ENCODE measurements at regions not wholly inside any gene's neighbourhood (a gene's known extent, or its start where the extent isn't known, plus 50 kb on each side); places are given as distances from the start of the nearest gene placed in this dataset.

GRCh38 chr3:106728315-106729098 is 648.7 kb upstream of the CCDC54 start:
- TF ChIP-seq RAD21 (IDR thresholded peaks at IDR 0.05; ENCODE audit: low read length) (no peak), YY1 (IDR thresholded peaks at IDR 0.05; ENCODE audit: low read depth) (peak; percentile 63), RFX5 (IDR thresholded peaks at IDR 0.05; ENCODE audit: low read length) (no peak), SMC3 (IDR thresholded peaks at IDR 0.05; ENCODE audit: low read depth, low read length) (no peak; the same call in 1 of the 2 replicates), FOXM1 (IDR thresholded peaks at IDR 0.05; ENCODE audit: low read depth) (peak; percentile 97), NFIC (IDR thresholded peaks at IDR 0.05; ENCODE audit: borderline replicate concordance) (peak; percentile 85), GATA2 (CRISPR knock-in tag; IDR thresholded peaks at IDR 0.05) (no peak)
- TF ChIP-seq, protein P1, sequence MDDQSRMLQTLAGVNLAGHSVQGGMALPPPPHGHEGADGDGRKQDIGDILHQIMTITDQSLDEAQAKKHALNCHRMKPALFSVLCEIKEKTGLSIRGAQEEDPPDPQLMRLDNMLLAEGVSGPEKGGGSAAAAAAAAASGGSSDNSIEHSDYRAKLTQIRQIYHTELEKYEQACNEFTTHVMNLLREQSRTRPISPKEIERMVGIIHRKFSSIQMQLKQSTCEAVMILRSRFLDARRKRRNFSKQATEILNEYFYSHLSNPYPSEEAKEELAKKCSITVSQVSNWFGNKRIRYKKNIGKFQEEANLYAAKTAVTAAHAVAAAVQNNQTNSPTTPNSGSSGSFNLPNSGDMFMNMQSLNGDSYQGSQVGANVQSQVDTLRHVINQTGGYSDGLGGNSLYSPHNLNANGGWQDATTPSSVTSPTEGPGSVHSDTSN (IDR thresholded peaks at IDR 0.05), result peak; percentile 90
- TF ChIP-seq, protein P2, sequence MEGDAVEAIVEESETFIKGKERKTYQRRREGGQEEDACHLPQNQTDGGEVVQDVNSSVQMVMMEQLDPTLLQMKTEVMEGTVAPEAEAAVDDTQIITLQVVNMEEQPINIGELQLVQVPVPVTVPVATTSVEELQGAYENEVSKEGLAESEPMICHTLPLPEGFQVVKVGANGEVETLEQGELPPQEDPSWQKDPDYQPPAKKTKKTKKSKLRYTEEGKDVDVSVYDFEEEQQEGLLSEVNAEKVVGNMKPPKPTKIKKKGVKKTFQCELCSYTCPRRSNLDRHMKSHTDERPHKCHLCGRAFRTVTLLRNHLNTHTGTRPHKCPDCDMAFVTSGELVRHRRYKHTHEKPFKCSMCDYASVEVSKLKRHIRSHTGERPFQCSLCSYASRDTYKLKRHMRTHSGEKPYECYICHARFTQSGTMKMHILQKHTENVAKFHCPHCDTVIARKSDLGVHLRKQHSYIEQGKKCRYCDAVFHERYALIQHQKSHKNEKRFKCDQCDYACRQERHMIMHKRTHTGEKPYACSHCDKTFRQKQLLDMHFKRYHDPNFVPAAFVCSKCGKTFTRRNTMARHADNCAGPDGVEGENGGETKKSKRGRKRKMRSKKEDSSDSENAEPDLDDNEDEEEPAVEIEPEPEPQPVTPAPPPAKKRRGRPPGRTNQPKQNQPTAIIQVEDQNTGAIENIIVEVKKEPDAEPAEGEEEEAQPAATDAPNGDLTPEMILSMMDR (IDR thresholded peaks at IDR 0.05), result no peak
- TF ChIP-seq, protein P3, sequence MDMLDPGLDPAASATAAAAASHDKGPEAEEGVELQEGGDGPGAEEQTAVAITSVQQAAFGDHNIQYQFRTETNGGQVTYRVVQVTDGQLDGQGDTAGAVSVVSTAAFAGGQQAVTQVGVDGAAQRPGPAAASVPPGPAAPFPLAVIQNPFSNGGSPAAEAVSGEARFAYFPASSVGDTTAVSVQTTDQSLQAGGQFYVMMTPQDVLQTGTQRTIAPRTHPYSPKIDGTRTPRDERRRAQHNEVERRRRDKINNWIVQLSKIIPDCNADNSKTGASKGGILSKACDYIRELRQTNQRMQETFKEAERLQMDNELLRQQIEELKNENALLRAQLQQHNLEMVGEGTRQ (IDR thresholded peaks at IDR 0.05; ENCODE audit: borderline replicate concordance, low read depth, low read length), result no peak

Data from SK-N-SH (cell line).